Stimulated activated naive CD4-positive, alpha-beta T cell (primary cell): ENCODE measurements at regions not wholly inside any gene's neighbourhood (a gene's known extent, or its start where the extent isn't known, plus 50 kb on each side); places are given as distances from the start of the nearest gene placed in this dataset.

ENCODE experiments used
- DNase-seq, 6 experiments: peaks; one replicate each; lab custom pipeline; 2025; lab: John Stamatoyannopoulos, UW

- no peak for DNase-seq
Measured at GRCh38 chr4:177108708-177109107, 201.0 kb upstream of the NEIL3 start.

- DNase-seq = no peak
Measured at GRCh38 chr4:177109769-177110168, 199.9 kb upstream of the NEIL3 start.

- DNase-seq = no peak
Measured at GRCh38 chr4:177116161-177116560, 193.5 kb upstream of the NEIL3 start.

- no peak for DNase-seq
Measured at GRCh38 chr4:177117256-177117655, 192.4 kb upstream of the NEIL3 start.

- DNase-seq = no peak
Measured at GRCh38 chr4:177118596-177118995, 191.1 kb upstream of the NEIL3 start.

GRCh38 chr4:177119021-177119471 is 190.6 kb upstream of the NEIL3 start:
- DNase-seq = no peak

- DNase-seq = no peak
Measured at GRCh38 chr4:177119691-177120090, 190.0 kb upstream of the NEIL3 start.

- DNase-seq = no peak
Measured at GRCh38 chr4:177123811-177124210, 185.9 kb upstream of the NEIL3 start.

GRCh38 chr4:177124349-177125064 is 185.2 kb upstream of the NEIL3 start:
- no peak for DNase-seq

GRCh38 chr4:177125656-177126055 is 184.0 kb upstream of the NEIL3 start:
- DNase-seq = no peak

GRCh38 chr4:177127658-177128057 is 182.0 kb upstream of the NEIL3 start:
- no peak for DNase-seq

GRCh38 chr4:177128306-177128705 is 181.4 kb upstream of the NEIL3 start:
- DNase-seq = no peak

GRCh38 chr4:177131736-177132135 is 177.9 kb upstream of the NEIL3 start:
- no peak for DNase-seq

- DNase-seq = no peak
Measured at GRCh38 chr4:177147668-177148067, 162.0 kb upstream of the NEIL3 start.

- DNase-seq = no peak
Measured at GRCh38 chr4:177155454-177155853, 154.2 kb upstream of the NEIL3 start.

GRCh38 chr4:177159600-177159999 is 150.1 kb upstream of the NEIL3 start:
- no peak for DNase-seq

GRCh38 chr4:177161781-177162180 is 147.9 kb upstream of the NEIL3 start:
- DNase-seq = no peak

- DNase-seq = no peak
Measured at GRCh38 chr4:177163532-177163931, 146.1 kb upstream of the NEIL3 start.

- no peak for DNase-seq
Measured at GRCh38 chr4:177171588-177171987, 138.1 kb upstream of the NEIL3 start.

- no peak for DNase-seq
Measured at GRCh38 chr4:177175473-177175872, 134.2 kb upstream of the NEIL3 start.

- DNase-seq = no peak
Measured at GRCh38 chr4:177177541-177178081, 132.1 kb upstream of the NEIL3 start.

GRCh38 chr4:177178246-177178645 is 131.4 kb upstream of the NEIL3 start:
- no peak for DNase-seq

GRCh38 chr4:177182166-177182565 is 127.5 kb upstream of the NEIL3 start:
- DNase-seq = no peak

- no peak for DNase-seq
Measured at GRCh38 chr4:177182728-177183127, 126.9 kb upstream of the NEIL3 start.
